SK-N-SH treated with all-trans-retinoic acid at 6 μM for 48 hours (cell line): ENCODE measurements at regions not wholly inside any gene's neighbourhood (a gene's known extent, or its start where the extent isn't known, plus 50 kb on each side); places are given as distances from the start of the nearest gene placed in this dataset.

Source experiments
- ESRRG ChIP-seq: fragments of 250-450 bp; sonication (Bioruptor Pico); IDR thresholded peaks from 2 replicates; pipeline ENCODE4 v1.6.1; 2021; ENCODE audit warnings: mild to moderate bottlenecking
- GLIS3 ChIP-seq: fragments of 250-450 bp; sonication (Bioruptor Pico); IDR thresholded peaks from 2 replicates; pipeline ENCODE4 v1.5.0; 2020; ENCODE audit warnings: mild to moderate bottlenecking, moderate library complexity
- PATZ1 ChIP-seq: fragments of 250-450 bp; sonication (Bioruptor Pico); IDR thresholded peaks from 2 replicates; pipeline ENCODE4 v1.8.0; 2020; ENCODE audit warnings: mild to moderate bottlenecking, moderate library complexity, borderline replicate concordance

- no peak for TF ChIP-seq PATZ1 (CRISPR knock-in tag)
- no peak for TF ChIP-seq GLIS3 (CRISPR knock-in tag)
- TF ChIP-seq ESRRG (CRISPR knock-in tag), result no peak
Observed at GRCh38 chr5:126354012-126354857, 69.0 kb upstream of the GRAMD2B start.
